ENCODE measurements at regions not wholly inside any gene's neighbourhood (a gene's known extent, or its start where the extent isn't known, plus 50 kb on each side); places are given as distances from the start of the nearest gene placed in this dataset.

- H3K4me1 ChIP-seq (ENCODE audit: control insufficient read depth in 2 of 3, insufficient read depth in 2 of 3, low read depth in 1 of 3, low read length in 3 of 3): no peaks in the 10 kb centered on the region
- no peak for FAIRE-seq
- no peaks in the 10 kb centered on the region for H3K9me3 ChIP-seq (ENCODE audit: control insufficient read depth in 2 of 3, insufficient read depth in 1 of 3, low read length in 3 of 3)
- no peaks in the 10 kb centered on the region for H3K27me3 ChIP-seq (ENCODE audit: control insufficient read depth, insufficient read depth, low read length)
- no peaks in the 10 kb centered on the region for H3K36me3 ChIP-seq (ENCODE audit: control insufficient read depth in 2 of 3, insufficient read depth in 3 of 3, low read length in 3 of 3)
- intact Hi-C loops (cut with DNase I): no loop called here
- no peak overlapping the region for H3K27ac ChIP-seq (ENCODE audit: low read depth in 2 of 2, low read length in 2 of 2)
- H3K4me3 ChIP-seq (ENCODE audit: low read length in 3 of 3): no peak overlapping the region
- H3K9ac ChIP-seq (ENCODE audit: low read length in 3 of 3): no peak overlapping the region
- no peak for DNase-seq
- TF ChIP-seq, protein P1, sequence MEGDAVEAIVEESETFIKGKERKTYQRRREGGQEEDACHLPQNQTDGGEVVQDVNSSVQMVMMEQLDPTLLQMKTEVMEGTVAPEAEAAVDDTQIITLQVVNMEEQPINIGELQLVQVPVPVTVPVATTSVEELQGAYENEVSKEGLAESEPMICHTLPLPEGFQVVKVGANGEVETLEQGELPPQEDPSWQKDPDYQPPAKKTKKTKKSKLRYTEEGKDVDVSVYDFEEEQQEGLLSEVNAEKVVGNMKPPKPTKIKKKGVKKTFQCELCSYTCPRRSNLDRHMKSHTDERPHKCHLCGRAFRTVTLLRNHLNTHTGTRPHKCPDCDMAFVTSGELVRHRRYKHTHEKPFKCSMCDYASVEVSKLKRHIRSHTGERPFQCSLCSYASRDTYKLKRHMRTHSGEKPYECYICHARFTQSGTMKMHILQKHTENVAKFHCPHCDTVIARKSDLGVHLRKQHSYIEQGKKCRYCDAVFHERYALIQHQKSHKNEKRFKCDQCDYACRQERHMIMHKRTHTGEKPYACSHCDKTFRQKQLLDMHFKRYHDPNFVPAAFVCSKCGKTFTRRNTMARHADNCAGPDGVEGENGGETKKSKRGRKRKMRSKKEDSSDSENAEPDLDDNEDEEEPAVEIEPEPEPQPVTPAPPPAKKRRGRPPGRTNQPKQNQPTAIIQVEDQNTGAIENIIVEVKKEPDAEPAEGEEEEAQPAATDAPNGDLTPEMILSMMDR (IDR thresholded peaks at IDR 0.05; ENCODE audit: borderline replicate concordance, extremely low read depth, insufficient read depth): no peak
Measured at GRCh38 chr10:10967029-10967428, 50.6 kb upstream of the CELF2 start.

GRCh38 chr10:10967581-10968256, 50.0 kb upstream of the CELF2 start:
- Histone ChIP-seq H3K36me3 (ENCODE audit: control insufficient read depth in 2 of 3, insufficient read depth in 3 of 3, low read length in 3 of 3) (no peaks in the 10 kb centered on the region), H3K27me3 (ENCODE audit: control insufficient read depth, insufficient read depth, low read length) (no peaks in the 10 kb centered on the region), H3K27ac (ENCODE audit: low read depth in 2 of 2, low read length in 2 of 2) (no peak overlapping the region), H3K9ac (ENCODE audit: low read length in 3 of 3) (no peak overlapping the region), H3K4me1 (ENCODE audit: control insufficient read depth in 2 of 3, insufficient read depth in 2 of 3, low read depth in 1 of 3, low read length in 3 of 3) (no peaks in the 10 kb centered on the region), H3K4me3 (ENCODE audit: low read length in 3 of 3) (no peak overlapping the region), H3K9me3 (ENCODE audit: control insufficient read depth in 2 of 3, insufficient read depth in 1 of 3, low read length in 3 of 3) (no peaks in the 10 kb centered on the region)
- intact Hi-C loops (cut with DNase I): no loop called here
- FAIRE-seq (no peak), DNase-seq (no peak)
- TF ChIP-seq, protein P1 (IDR thresholded peaks at IDR 0.05; ENCODE audit: borderline replicate concordance, extremely low read depth, insufficient read depth): no peak

Data from kidney (tissue), 13 donors.